ENCODE measurements at regions not wholly inside any gene's neighbourhood (a gene's known extent, or its start where the extent isn't known, plus 50 kb on each side); places are given as distances from the start of the nearest gene placed in this dataset.

DNA sequence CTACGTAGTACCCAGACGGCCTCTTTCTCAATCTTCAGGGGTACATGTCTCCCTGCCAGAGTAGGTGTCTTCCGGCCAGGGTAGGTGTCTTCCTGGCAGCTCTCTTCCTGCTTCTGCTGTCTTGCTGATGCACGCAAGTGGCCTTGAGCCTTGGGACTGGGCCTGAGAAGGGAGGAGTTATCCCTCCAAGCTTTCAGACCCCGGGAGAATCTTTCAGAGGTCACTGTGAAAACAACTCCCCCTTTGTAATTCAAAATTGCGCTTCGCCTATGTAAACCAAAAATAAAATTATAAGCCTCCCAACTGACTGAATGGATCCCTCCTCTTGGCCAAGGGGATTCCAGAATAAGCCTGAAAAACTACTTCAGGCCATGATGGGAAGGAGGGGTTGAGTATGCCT, 87.3 kb upstream of the NUDT4 start:
- H3K27ac Mint-ChIP-seq = no peak overlapping the region
- peaks cover 8% of the 10 kb centered on the region for H3K9me3 Mint-ChIP-seq (ENCODE audit: low read depth)
- TF ChIP-seq, protein P1, sequence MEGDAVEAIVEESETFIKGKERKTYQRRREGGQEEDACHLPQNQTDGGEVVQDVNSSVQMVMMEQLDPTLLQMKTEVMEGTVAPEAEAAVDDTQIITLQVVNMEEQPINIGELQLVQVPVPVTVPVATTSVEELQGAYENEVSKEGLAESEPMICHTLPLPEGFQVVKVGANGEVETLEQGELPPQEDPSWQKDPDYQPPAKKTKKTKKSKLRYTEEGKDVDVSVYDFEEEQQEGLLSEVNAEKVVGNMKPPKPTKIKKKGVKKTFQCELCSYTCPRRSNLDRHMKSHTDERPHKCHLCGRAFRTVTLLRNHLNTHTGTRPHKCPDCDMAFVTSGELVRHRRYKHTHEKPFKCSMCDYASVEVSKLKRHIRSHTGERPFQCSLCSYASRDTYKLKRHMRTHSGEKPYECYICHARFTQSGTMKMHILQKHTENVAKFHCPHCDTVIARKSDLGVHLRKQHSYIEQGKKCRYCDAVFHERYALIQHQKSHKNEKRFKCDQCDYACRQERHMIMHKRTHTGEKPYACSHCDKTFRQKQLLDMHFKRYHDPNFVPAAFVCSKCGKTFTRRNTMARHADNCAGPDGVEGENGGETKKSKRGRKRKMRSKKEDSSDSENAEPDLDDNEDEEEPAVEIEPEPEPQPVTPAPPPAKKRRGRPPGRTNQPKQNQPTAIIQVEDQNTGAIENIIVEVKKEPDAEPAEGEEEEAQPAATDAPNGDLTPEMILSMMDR (IDR thresholded peaks at IDR 0.05; ENCODE audit: unreplicated experiment) = no peak
- H3K4me3 Mint-ChIP-seq (ENCODE audit: low read depth) = no peak overlapping the region
- no peak for DNase-seq (ENCODE audit: low spot score, unreplicated experiment)
- H3K36me3 Mint-ChIP-seq (ENCODE audit: insufficient read depth) = peaks cover 4% of the 10 kb centered on the region
- H3K4me1 Mint-ChIP-seq (ENCODE audit: low read depth) = peaks cover 3% of the 10 kb centered on the region
- H3K27me3 Mint-ChIP-seq = no peaks in the 10 kb centered on the region

DNA sequence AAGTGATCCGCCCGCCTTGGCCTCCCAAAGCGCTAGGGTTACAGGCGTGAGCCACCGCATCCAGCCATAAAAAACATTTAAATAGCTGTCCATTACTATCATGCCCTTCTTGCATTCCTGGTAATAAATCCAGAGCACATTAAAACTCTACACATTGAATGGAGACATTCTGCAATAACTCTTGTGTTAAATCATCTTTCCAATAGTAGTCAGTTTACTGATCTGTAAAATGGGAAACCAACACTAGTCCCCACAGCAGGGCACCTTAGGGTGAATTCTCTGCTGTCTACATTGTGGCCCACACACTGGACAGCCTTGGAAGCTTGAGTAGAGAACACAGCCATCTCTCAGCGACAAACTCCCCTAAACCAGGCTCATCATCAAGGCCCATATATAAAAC, 85.5 kb upstream of the NUDT4 start:
- Mint-ChIP-seq H3K4me1 (ENCODE audit: low read depth) (peaks cover 6% of the 10 kb centered on the region), H3K27me3 (peaks cover 4% of the 10 kb centered on the region), H3K9me3 (ENCODE audit: low read depth) (peaks cover 3% of the 10 kb centered on the region), H3K4me3 (ENCODE audit: low read depth) (no peak overlapping the region), H3K27ac (no peak overlapping the region), H3K36me3 (ENCODE audit: insufficient read depth) (peaks cover 3% of the 10 kb centered on the region)
- no peak for DNase-seq (ENCODE audit: low spot score, unreplicated experiment)
- TF ChIP-seq, protein P1 (IDR thresholded peaks at IDR 0.05; ENCODE audit: unreplicated experiment) = no peak

DNA sequence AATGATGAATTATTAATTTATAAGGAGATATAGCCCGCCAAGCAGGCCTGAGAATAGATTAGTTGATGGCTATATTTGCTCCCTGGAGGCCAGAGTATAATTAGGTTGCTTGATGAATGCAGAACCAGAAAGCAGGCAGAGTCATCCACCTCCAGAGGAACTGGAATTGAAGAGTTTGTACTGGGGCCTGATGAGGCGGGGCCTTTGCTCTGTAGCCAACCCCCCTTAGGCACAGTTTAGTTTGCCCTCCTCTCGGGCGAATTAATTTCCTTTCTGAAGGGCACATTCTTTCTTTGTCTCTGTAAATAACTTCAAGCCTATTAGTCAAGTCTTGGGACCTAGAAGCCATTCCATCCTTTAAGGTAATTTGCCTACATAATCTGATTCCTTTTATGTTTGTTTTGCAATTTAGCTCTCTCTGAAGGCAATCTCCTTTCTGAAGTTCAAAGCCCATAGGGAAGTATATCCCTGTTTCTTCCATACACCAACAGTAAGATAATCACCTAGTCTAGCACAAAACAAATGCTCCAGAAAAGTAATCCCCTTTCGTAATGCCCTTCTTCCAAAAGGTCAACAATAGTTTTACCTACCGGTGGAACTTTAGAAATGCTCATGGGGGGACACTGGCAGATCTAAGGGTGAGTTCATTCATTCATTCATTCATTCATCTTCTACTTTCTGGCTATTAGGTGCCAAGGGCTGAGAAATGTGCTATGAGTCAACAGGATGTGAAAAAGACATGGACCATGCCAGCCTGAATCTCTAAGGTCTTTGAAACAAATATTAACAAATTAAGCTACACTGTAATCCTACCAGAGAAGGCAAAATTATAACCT, 84.8 kb upstream of the NUDT4 start:
- no peak for DNase-seq (ENCODE audit: low spot score, unreplicated experiment)
- Mint-ChIP-seq H3K27me3 (peaks cover 4% of the 10 kb centered on the region), H3K27ac (no peak overlapping the region), H3K4me1 (ENCODE audit: low read depth) (peaks cover 7% of the 10 kb centered on the region), H3K36me3 (ENCODE audit: insufficient read depth) (peaks cover 3% of the 10 kb centered on the region), H3K9me3 (ENCODE audit: low read depth) (peaks cover 3% of the 10 kb centered on the region), H3K4me3 (ENCODE audit: low read depth) (no peak overlapping the region)
- TF ChIP-seq, protein P1 (IDR thresholded peaks at IDR 0.05; ENCODE audit: unreplicated experiment) = no peak

GRCh38 chr12:93297032-93297431, 80.7 kb upstream of the NUDT4 start:
- H3K4me1 Mint-ChIP-seq (ENCODE audit: low read depth) = peaks cover 20% of the 10 kb centered on the region
- peaks cover 4% of the 10 kb centered on the region for H3K27me3 Mint-ChIP-seq
- H3K9me3 Mint-ChIP-seq (ENCODE audit: low read depth) = no peaks in the 10 kb centered on the region
- no peak for DNase-seq (ENCODE audit: low spot score, unreplicated experiment)
- TF ChIP-seq, protein P1 (IDR thresholded peaks at IDR 0.05; ENCODE audit: unreplicated experiment) = no peak
- H3K4me3 Mint-ChIP-seq (ENCODE audit: low read depth) = no peak overlapping the region
- no peak overlapping the region for H3K27ac Mint-ChIP-seq
- no peaks in the 10 kb centered on the region for H3K36me3 Mint-ChIP-seq (ENCODE audit: insufficient read depth)

- no peaks in the 10 kb centered on the region for H3K9me3 Mint-ChIP-seq (ENCODE audit: low read depth)
- TF ChIP-seq, protein P1 (IDR thresholded peaks at IDR 0.05; ENCODE audit: unreplicated experiment) = no peak
- no peak overlapping the region for H3K27ac Mint-ChIP-seq
- DNase-seq (ENCODE audit: low spot score, unreplicated experiment) = no peak
- peaks cover 20% of the 10 kb centered on the region for H3K4me1 Mint-ChIP-seq (ENCODE audit: low read depth)
- H3K4me3 Mint-ChIP-seq (ENCODE audit: low read depth) = no peak overlapping the region
- no peaks in the 10 kb centered on the region for H3K36me3 Mint-ChIP-seq (ENCODE audit: insufficient read depth)
- peaks cover 4% of the 10 kb centered on the region for H3K27me3 Mint-ChIP-seq
Observed at GRCh38 chr12:93297536-93297935, 80.2 kb upstream of the NUDT4 start.

Data from progenitor cell of endocrine pancreas (in vitro differentiated cells).